Naive thymus-derived CD8-positive, alpha-beta T cell (primary cell): ENCODE measurements at regions not wholly inside any gene's neighbourhood (a gene's known extent, or its start where the extent isn't known, plus 50 kb on each side); places are given as distances from the start of the nearest gene placed in this dataset.

Experiments
- ATAC-seq, 2 donors: fragments of 150-1000 bp; cut with Tn5 transposase in 1 of 2; sonication (Bioruptor Pico), chemical (Tn5 transposase) in 1 of 2; 1 replicate in 1 of 2; 2 replicates in 1 of 2; pipeline ENCODE4 v1.10.0; 2021; ENCODE audit warnings: mild to moderate bottlenecking in 2 of 2, moderate library complexity in 2 of 2
- POLR2A ChIA-PET: fragments of 350-600 bp; sonication (Branson Sonifier 250); formaldehyde crosslinking; loops from one replicate; lab custom pipeline; 2021; ENCODE audit warnings: antibody characterized with exemption; lab: Charles Lee
- DNase-seq, 10 donors: peaks; one replicate each; pipeline versions ENCODE4 v3.0.0 to v3.0.0-alpha.2; 2020 to 2022
- H3K27ac Mint-ChIP-seq, 10 donors: one replicate each; pipeline ENCODE4 v1.8.0; 2020 to 2022; ENCODE audit warnings: mild to moderate bottlenecking in 10 of 10, mixed read lengths in 10 of 10, moderate library complexity in 4 of 10, inconsistent platforms in 1 of 10
- H3K27me3 Mint-ChIP-seq, 5 donors: one replicate each; pipeline ENCODE4 v1.8.0; 2021 to 2022; ENCODE audit warnings: mixed read lengths in 5 of 5
- H3K36me3 Mint-ChIP-seq, 3 donors: one replicate each; pipeline ENCODE4 v1.8.0; 2020 to 2022; ENCODE audit warnings: mixed read lengths in 3 of 3, mild to moderate bottlenecking in 2 of 3, inconsistent platforms in 1 of 3
- H3K4me1 Mint-ChIP-seq, 4 donors: one replicate each; pipeline ENCODE4 v1.8.0; 2021 to 2022; ENCODE audit warnings: mixed read lengths in 4 of 4
- H3K4me3 Mint-ChIP-seq, 10 donors: one replicate each; pipeline ENCODE4 v1.8.0; 2020 to 2022; ENCODE audit warnings: mild to moderate bottlenecking in 10 of 10, mixed read lengths in 10 of 10, moderate library complexity in 6 of 10, inconsistent platforms in 1 of 10
- H3K9me3 Mint-ChIP-seq, 9 donors: one replicate each; pipeline ENCODE4 v1.8.0; 2020 to 2022; ENCODE audit warnings: mixed read lengths in 9 of 9, mild to moderate bottlenecking in 3 of 9, inconsistent platforms in 1 of 9, moderate library complexity in 1 of 9

DNA sequence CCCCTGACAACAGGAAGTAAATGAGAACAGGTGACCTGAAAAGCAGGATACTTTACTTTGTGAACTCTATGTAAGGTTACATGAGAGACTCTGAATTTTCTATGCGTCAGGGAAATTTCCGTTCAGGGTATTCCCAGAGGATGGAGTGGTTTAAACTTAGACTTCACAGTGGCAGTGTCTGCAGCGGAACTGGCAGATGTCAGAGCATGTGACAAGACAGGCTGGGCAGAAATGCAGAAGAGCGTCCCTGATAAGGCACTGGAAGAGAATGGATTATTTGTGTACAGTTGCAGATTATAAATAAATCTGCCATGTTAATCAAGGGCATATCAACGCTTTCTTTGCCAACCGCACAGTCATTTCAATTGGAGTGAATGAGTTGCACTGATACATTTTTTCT, 598.4 kb upstream of the ZNF717 start:
- no peak for DNase-seq
- ATAC-seq = no peak
- Mint-ChIP-seq H3K9me3 (peaks cover 0 to 24% (median 13%) of the 10 kb centered on the region in 9 donors), H3K4me3 (no peak overlapping the region), H3K4me1 (no peaks in the 10 kb centered on the region), H3K27me3 (no peaks in the 10 kb centered on the region), H3K36me3 (peaks cover 0 to 9% (median 0%) of the 10 kb centered on the region in 3 donors), H3K27ac (no peak overlapping the region)
- POLR2A ChIA-PET = no interaction called here

DNA sequence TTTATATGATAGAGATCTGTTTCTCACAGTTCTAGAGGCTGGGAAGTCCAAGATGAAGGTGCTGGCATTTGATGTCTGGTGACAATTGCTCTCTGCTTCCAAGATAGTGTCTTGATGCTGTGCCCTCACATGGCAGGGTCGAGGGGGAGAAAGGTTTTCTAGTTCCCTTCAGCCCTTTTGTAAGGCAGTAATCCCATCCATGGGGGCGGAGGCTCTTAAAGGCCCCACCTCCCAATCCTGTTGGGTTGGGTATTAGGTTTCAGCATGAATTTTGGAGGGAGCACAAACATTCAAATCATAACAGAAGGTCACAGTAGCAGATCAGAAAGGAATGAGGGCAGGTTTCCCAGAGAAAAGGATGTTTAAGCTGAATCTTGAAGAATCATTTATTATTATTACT, 601.7 kb upstream of the ZNF717 start:
- no peaks in the 10 kb centered on the region for H3K27me3 Mint-ChIP-seq
- peaks cover 0 to 22% (median 10%) of the 10 kb centered on the region in 9 donors for H3K9me3 Mint-ChIP-seq
- H3K36me3 Mint-ChIP-seq = peaks cover 0 to 5% (median 0%) of the 10 kb centered on the region in 3 donors
- POLR2A ChIA-PET = no interaction called here
- no peak for DNase-seq
- no peak overlapping the region for H3K4me3 Mint-ChIP-seq
- ATAC-seq = no peak
- H3K27ac Mint-ChIP-seq = no peak overlapping the region
- H3K4me1 Mint-ChIP-seq = no peaks in the 10 kb centered on the region

DNA sequence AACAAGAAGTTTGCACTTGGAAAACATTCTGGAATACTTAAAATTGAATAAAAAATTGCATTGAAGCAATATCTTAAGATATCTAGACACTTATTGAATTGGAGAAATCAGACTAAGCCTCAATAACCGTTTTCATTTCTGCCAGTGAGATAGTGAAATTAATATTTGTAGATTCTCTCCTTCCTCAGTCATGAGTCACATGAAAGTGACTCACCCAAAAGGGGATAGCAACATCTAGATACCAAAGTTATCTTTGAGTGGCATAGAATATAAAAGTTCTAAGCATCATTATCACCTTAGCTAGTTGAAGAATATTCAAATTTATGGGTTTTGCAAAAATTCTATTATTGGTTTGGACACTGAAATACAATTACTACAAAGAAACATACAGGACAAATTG, 614.8 kb upstream of the ZNF717 start:
- Mint-ChIP-seq H3K9me3 (peaks cover 0 to 15% (median 10%) of the 10 kb centered on the region in 9 donors), H3K4me3 (no peak overlapping the region), H3K36me3 (no peaks in the 10 kb centered on the region), H3K27ac (no peak overlapping the region), H3K27me3 (no peaks in the 10 kb centered on the region), H3K4me1 (no peaks in the 10 kb centered on the region)
- ATAC-seq (no peak), DNase-seq (no peak)
- POLR2A ChIA-PET = no interaction called here

DNA sequence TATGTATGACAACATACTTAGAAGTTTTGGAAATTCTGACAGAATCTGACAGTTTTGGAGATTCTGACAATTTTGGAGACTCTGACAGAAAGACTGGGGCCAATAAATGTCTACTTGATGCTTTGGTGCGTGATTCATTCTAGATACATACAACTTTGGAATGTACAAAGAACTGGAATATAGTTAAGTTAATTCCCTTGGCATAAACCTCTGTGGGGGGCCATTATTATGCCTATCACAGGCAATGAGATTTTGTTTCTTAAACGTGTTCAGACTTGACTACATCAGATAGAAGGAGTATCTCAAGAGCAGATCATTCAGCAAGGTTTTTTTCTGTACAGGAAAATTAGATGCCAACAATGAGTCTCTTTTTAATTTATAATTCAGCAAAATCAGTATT, 617.6 kb upstream of the ZNF717 start:
- ATAC-seq (no peak), DNase-seq (no peak)
- H3K36me3 Mint-ChIP-seq = no peaks in the 10 kb centered on the region
- H3K4me3 Mint-ChIP-seq = no peak overlapping the region
- H3K4me1 Mint-ChIP-seq = no peaks in the 10 kb centered on the region
- no peaks in the 10 kb centered on the region for H3K27me3 Mint-ChIP-seq
- no peak overlapping the region for H3K27ac Mint-ChIP-seq
- H3K9me3 Mint-ChIP-seq = peaks cover 0 to 33% (median 10%) of the 10 kb centered on the region in 9 donors
- POLR2A ChIA-PET = no interaction called here

DNA sequence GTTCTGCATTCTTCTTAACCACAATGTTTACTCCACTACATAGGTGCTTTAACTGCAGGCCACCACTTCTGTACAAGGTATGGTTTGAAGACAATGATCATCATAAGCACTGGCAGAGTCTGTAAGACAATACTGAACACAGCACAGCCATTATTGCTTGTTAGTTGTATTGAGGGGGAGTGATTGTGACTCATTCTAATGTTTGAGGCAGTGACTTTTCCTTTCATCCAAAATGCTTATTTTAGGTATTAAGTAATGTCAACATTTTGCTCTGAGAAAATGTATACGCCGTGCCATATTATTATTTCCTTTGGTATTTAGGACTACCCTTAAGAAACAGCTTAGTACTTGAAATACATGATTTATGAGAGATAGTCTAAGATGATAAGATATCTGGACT, 618.2 kb upstream of the ZNF717 start:
- Mint-ChIP-seq H3K4me3 (no peak overlapping the region), H3K27me3 (no peaks in the 10 kb centered on the region), H3K27ac (no peak overlapping the region), H3K36me3 (no peaks in the 10 kb centered on the region), H3K4me1 (no peaks in the 10 kb centered on the region), H3K9me3 (peaks cover 0 to 33% (median 9%) of the 10 kb centered on the region in 9 donors)
- DNase-seq (no peak), ATAC-seq (no peak)
- POLR2A ChIA-PET = no interaction called here

DNA sequence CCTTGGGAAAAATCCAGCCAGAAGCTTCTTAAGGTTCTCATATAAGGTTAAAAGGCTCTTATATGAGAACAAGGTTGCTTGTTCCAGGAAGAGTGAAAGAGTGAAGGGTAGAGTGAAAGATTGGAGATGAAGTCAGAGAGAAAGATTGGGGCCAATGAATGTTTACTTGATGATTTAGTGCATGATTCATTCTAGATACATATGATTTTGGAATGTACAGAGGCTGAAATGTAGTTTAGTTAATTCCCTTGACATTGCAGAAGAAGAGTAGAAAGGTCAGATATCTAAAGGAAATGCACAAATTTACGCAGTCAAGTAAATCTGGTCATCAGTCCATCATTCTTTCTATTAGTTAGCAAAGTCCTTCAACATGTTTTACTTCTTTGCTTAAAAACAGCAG, 619.8 kb upstream of the ZNF717 start:
- no peaks in the 10 kb centered on the region for H3K36me3 Mint-ChIP-seq
- ATAC-seq (no peak), DNase-seq (no peak)
- POLR2A ChIA-PET = no interaction called here
- H3K27me3 Mint-ChIP-seq = no peaks in the 10 kb centered on the region
- peaks cover 0 to 33% (median 11%) of the 10 kb centered on the region in 9 donors for H3K9me3 Mint-ChIP-seq
- H3K4me1 Mint-ChIP-seq = no peaks in the 10 kb centered on the region
- no peak overlapping the region for H3K27ac Mint-ChIP-seq
- no peak overlapping the region for H3K4me3 Mint-ChIP-seq

DNA sequence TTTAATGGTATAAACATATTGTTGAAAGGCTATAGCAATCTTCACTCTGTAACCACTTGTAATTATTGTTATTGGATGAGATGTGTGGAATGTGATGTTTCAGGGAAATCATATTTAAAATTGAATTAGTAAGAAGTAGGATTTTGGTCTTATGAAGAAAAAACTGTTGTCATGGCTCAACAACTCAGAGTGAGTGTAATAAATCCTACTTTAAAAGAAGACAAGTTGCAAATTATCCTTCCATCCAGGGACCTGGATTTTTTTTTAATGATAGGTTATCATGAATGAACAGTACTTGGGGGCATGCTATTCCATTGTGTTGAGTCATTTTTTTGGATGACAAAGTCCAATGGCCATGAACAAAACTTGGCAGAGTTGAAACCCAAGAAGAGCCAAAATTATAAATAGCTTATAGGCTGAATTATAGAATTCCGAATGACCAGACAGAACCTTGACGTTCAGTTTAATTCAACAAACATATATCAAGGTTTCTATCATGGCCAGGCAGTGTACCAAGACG, 625.5 kb upstream of the ZNF717 start:
- ATAC-seq (no peak), DNase-seq (no peak)
- H3K4me1 Mint-ChIP-seq = no peaks in the 10 kb centered on the region
- no peak overlapping the region for H3K27ac Mint-ChIP-seq
- H3K4me3 Mint-ChIP-seq = no peak overlapping the region
- no peaks in the 10 kb centered on the region for H3K27me3 Mint-ChIP-seq
- peaks cover 6 to 29% (median 14%) of the 10 kb centered on the region in 9 donors for H3K9me3 Mint-ChIP-seq
- no peaks in the 10 kb centered on the region for H3K36me3 Mint-ChIP-seq
- POLR2A ChIA-PET = no interaction called here

DNA sequence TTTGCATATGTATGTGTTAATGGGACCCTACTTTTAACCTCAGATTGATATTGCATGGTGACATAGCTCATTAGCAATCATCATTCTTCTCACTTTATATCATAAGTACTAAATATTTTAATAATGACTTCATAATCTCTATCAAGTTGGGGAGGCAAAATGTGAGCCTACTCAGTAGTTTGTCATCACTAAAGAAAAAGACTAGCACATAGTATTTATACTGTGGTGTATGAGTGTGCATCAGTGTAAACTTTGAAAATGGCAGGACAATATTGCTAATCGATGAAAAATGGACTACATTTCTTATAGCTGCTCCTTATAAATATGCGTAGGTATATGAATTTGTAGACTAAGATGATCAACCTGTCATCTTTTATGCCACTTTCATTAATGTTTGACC, 624.5 kb upstream of the ROBO2 start:
- POLR2A ChIA-PET = no interaction called here
- Mint-ChIP-seq H3K36me3 (no peaks in the 10 kb centered on the region), H3K4me3 (no peak overlapping the region), H3K9me3 (peaks cover 6 to 26% (median 12%) of the 10 kb centered on the region in 9 donors), H3K27ac (no peak overlapping the region), H3K4me1 (no peaks in the 10 kb centered on the region), H3K27me3 (no peaks in the 10 kb centered on the region)
- ATAC-seq (no peak), DNase-seq (no peak)

DNA sequence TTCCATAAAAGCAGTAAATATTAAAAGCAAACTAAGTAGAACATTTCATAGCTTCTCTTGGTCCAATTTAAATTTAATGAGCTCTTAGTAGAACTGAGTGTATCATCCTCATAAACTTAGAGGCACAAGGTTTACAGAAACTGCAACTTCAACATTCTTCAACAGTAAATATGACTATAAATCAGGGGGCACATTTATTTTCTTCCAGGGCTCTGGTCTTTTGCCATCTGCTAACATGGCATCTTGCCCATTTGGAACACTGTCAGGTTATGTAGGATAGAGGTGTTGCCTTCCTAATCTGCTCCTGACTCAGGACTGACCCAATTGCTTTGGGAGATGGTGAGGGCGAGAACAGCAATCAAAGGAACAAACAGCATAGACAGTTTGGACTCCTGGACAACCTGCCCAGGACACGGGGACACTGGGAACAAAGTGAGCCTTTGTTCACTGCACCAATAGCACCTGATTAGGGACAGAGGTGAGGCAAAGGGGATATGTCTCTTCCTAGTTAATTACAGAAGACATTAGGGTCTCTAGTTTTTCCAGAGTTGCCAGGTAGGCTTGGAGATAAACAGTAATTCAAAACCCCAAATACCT, 610.2 kb upstream of the ROBO2 start:
- H3K4me1 Mint-ChIP-seq = no peaks in the 10 kb centered on the region
- POLR2A ChIA-PET = no interaction called here
- no peak overlapping the region for H3K4me3 Mint-ChIP-seq
- H3K36me3 Mint-ChIP-seq = no peaks in the 10 kb centered on the region
- no peak for ATAC-seq
- DNase-seq = no peak
- peaks cover 0 to 18% (median 7%) of the 10 kb centered on the region in 9 donors for H3K9me3 Mint-ChIP-seq
- no peaks in the 10 kb centered on the region for H3K27me3 Mint-ChIP-seq
- no peak overlapping the region for H3K27ac Mint-ChIP-seq

DNA sequence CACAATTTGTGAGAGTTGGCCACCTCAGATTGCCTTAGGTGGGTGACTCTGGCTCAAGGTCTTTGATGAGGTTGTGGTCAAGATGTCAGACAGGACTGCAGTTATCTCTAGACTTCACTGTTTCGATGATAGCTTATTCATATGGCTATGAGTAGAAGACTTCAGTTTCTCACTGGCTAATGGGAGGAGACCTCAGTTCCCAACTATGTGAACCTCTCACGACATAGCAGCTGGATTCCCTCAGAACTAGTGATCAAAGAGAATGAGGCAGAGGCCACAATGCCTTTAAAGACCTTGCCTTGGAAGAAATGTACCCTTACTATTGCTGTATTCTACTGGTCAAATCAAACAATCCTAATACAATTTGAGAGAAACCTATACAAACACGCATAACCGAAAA, 607.5 kb upstream of the ROBO2 start:
- Mint-ChIP-seq H3K36me3 (no peaks in the 10 kb centered on the region), H3K4me3 (no peak overlapping the region), H3K4me1 (no peaks in the 10 kb centered on the region), H3K27ac (peak overlapping the region in 1 of 10 donors; percentile 32), H3K9me3 (peaks cover 0 to 9% (median 6%) of the 10 kb centered on the region in 9 donors), H3K27me3 (no peaks in the 10 kb centered on the region)
- no peak for DNase-seq
- no peak for ATAC-seq
- POLR2A ChIA-PET = no interaction called here

DNA sequence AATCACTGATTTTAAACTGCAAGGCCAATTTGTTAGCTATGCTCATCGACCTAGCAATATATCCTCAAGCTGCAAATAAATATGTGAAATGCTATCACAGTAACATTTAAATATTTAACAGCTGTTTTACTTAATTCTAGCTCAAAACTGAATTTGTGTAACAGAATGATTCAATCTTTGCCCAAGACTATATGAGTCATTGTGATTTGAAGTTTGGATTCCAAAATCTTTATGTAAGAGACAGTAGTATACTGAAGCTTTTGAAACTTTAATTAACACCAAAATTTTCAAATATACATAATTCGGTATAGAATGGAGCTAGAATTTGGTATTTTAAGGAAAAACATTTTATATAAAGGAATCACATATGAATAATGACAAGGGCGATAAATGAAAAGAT, 603.0 kb upstream of the ROBO2 start:
- no peaks in the 10 kb centered on the region for H3K36me3 Mint-ChIP-seq
- POLR2A ChIA-PET = no interaction called here
- no peaks in the 10 kb centered on the region for H3K4me1 Mint-ChIP-seq
- no peak overlapping the region for H3K27ac Mint-ChIP-seq
- H3K4me3 Mint-ChIP-seq = no peak overlapping the region
- no peak for ATAC-seq
- no peak for DNase-seq
- no peaks in the 10 kb centered on the region for H3K27me3 Mint-ChIP-seq
- peaks cover 3 to 24% (median 7%) of the 10 kb centered on the region in 9 donors for H3K9me3 Mint-ChIP-seq

DNA sequence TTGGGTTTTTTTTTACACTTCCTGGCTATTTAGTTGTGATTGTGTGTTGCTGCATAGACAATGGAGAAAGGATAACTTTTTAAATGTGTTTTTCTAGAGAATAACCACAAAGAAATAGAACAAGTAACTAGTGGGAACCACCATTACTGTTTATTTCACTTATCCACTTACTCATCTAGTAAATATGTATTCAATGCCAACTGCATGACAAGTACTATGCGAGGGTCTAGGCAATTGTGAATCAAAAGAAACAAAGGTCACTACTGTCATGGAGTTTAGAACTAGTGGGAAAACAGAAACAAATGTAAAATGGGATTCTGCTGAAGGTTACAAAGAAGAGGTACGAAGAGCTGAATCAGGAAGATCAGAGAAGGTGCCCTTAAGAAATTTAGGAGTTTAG, 600.9 kb upstream of the ROBO2 start:
- H3K36me3 Mint-ChIP-seq = no peaks in the 10 kb centered on the region
- H3K27ac Mint-ChIP-seq = no peak overlapping the region
- DNase-seq (no peak), ATAC-seq (no peak)
- no peak overlapping the region for H3K4me3 Mint-ChIP-seq
- POLR2A ChIA-PET = no interaction called here
- H3K27me3 Mint-ChIP-seq = no peaks in the 10 kb centered on the region
- no peaks in the 10 kb centered on the region for H3K4me1 Mint-ChIP-seq
- H3K9me3 Mint-ChIP-seq = peaks cover 3 to 19% (median 8%) of the 10 kb centered on the region in 9 donors

DNA sequence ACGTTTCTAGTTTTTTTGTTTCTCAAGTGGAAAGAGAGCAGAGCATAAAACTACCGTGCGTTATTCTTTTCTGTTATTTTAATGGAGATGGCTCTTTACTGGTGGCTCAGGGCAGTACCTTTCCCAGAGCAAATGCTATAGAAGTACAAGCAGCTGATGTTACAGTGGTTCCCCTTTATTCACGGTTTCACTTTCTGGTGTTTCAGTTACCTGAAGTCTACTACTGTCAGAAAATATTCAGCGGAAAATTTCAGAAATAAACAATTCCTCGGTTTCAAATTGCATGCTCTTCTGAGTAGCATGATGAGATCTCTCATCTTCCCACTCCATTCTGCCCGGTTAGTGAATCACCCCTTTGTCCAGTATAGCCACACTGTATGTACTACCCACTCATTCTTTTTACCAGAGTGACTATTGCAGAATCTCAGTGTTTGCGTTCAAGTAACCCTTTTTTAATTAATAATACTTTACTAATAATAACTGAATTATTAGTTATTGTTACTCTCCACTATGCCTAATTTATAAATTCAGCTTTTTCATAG, 597.5 kb upstream of the ROBO2 start:
- Mint-ChIP-seq H3K9me3 (peaks cover 4 to 16% (median 6%) of the 10 kb centered on the region in 9 donors), H3K27ac (no peak overlapping the region), H3K36me3 (no peaks in the 10 kb centered on the region), H3K27me3 (no peaks in the 10 kb centered on the region), H3K4me3 (no peak overlapping the region), H3K4me1 (no peaks in the 10 kb centered on the region)
- POLR2A ChIA-PET = no interaction called here
- no peak for DNase-seq
- no peak for ATAC-seq

DNA sequence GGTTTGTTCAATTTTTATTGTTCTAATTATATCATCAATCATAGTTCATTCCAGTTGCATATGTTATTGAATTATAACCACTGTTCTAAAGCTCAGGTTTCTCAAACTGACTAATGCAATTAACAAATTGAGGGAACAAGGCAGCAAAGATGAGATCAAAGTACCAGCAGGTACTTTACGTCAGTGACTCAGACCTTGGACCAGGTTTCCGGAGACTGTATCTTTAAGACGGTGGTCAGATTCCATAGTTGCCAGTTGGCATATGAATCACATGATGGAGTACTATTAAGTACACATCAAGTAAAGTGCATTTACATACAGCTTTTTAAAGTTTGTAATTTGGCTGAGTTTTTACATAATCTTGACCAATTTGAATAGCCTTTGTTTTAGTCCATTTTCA, 583.6 kb upstream of the ROBO2 start:
- POLR2A ChIA-PET = no interaction called here
- DNase-seq (no peak), ATAC-seq (no peak)
- Mint-ChIP-seq H3K9me3 (peaks cover 7 to 30% (median 13%) of the 10 kb centered on the region in 9 donors), H3K4me1 (no peaks in the 10 kb centered on the region), H3K4me3 (no peak overlapping the region), H3K27ac (no peak overlapping the region), H3K36me3 (no peaks in the 10 kb centered on the region), H3K27me3 (no peaks in the 10 kb centered on the region)
